Activated CD4-positive, alpha-beta T cell treated with anti-CD3 and anti-CD28 coated beads for 24 hours (primary cell): ENCODE measurements at regions not wholly inside any gene's neighbourhood (a gene's known extent, or its start where the extent isn't known, plus 50 kb on each side); places are given as distances from the start of the nearest gene placed in this dataset.

Source experiments
- DNase-seq, 2 donors: peaks; one replicate each; pipeline ENCODE4 v3.0.0-alpha.2; 2020; ENCODE audit warnings: low read depth in 2 of 2

GRCh38 chr7:9978106-9979064, 995.3 kb upstream of the PHF14 start:
- no peak for DNase-seq

- no peak for DNase-seq
Observed at GRCh38 chr7:9981742-9982349, 991.8 kb upstream of the PHF14 start.

- no peak for DNase-seq
Observed at GRCh38 chr7:9983048-9983447, 990.6 kb upstream of the PHF14 start.

- no peak for DNase-seq
Observed at GRCh38 chr7:10015687-10016086, 958.0 kb upstream of the PHF14 start.

GRCh38 chr7:10022480-10022879, 951.2 kb upstream of the PHF14 start:
- DNase-seq, result no peak

GRCh38 chr7:10022957-10023356, 950.7 kb upstream of the PHF14 start:
- no peak for DNase-seq

- DNase-seq, result no peak
Observed at GRCh38 chr7:10034843-10035556, 938.7 kb upstream of the PHF14 start.

- no peak for DNase-seq
Observed at GRCh38 chr7:10036693-10037092, 937.0 kb upstream of the PHF14 start.

- no peak for DNase-seq
Observed at GRCh38 chr7:10038351-10038750, 935.3 kb upstream of the PHF14 start.

- DNase-seq, result no peak
Observed at GRCh38 chr7:10040674-10041073, 933.0 kb upstream of the PHF14 start.

- DNase-seq, result no peak
Observed at GRCh38 chr7:10070899-10071298, 902.8 kb upstream of the PHF14 start.

- DNase-seq, result no peak
Observed at GRCh38 chr7:10075866-10076265, 897.8 kb upstream of the PHF14 start.

- DNase-seq, result no peak
Observed at GRCh38 chr7:10076660-10077300, 896.9 kb upstream of the PHF14 start.

GRCh38 chr7:10079572-10079971, 894.1 kb upstream of the PHF14 start:
- DNase-seq, result no peak

- no peak for DNase-seq
Observed at GRCh38 chr7:10082896-10083295, 890.8 kb upstream of the PHF14 start.

GRCh38 chr7:10083766-10084165, 889.9 kb upstream of the PHF14 start:
- no peak for DNase-seq

GRCh38 chr7:10085231-10085630, 888.4 kb upstream of the PHF14 start:
- no peak for DNase-seq

GRCh38 chr7:10100572-10100971, 873.1 kb upstream of the PHF14 start:
- no peak for DNase-seq

- no peak for DNase-seq
Observed at GRCh38 chr7:10101351-10101750, 872.3 kb upstream of the PHF14 start.

- no peak for DNase-seq
Observed at GRCh38 chr7:10104292-10104691, 869.4 kb upstream of the PHF14 start.

GRCh38 chr7:10106609-10107008, 867.1 kb upstream of the PHF14 start:
- DNase-seq, result no peak

- DNase-seq, result no peak
Observed at GRCh38 chr7:10116511-10116910, 857.2 kb upstream of the PHF14 start.
